Liver (tissue), 8 donors: ENCODE measurements at regions not wholly inside any gene's neighbourhood (a gene's known extent, or its start where the extent isn't known, plus 50 kb on each side); places are given as distances from the start of the nearest gene placed in this dataset.

ENCODE experiments used
- DNase-seq: peaks from one replicate; pipeline ENCODE4 v3.0.0-alpha.2; 2017; ENCODE audit warnings: low spot score
- H3K27ac ChIP-seq, 2 donors: one replicate each; pipeline ENCODE4 v1.7.0; 2013; ENCODE audit warnings: inconsistent platforms in 2 of 2, low read length in 2 of 2, control low read depth in 1 of 2, low read depth in 1 of 2, mild to moderate bottlenecking in 1 of 2
- H3K27me3 ChIP-seq, 4 donors: one replicate each; pipeline versions ENCODE4 v1.6.1 to v1.7.0; 2013; ENCODE audit warnings: low read length in 3 of 4, inconsistent platforms in 1 of 4, mild to moderate bottlenecking in 1 of 4, moderate library complexity in 1 of 4; ENCODE audit not compliant: control insufficient read depth in 4 of 4, insufficient read depth in 4 of 4
- H3K36me3 ChIP-seq, 4 donors: one replicate each; pipeline versions ENCODE4 v1.6.1 to v1.7.0; 2013; ENCODE audit warnings: low read length in 3 of 4, mild to moderate bottlenecking in 3 of 4, low read depth in 1 of 4, moderate library complexity in 1 of 4; ENCODE audit not compliant: control insufficient read depth in 4 of 4, insufficient read depth in 3 of 4
- H3K4me1 ChIP-seq, 4 donors: one replicate each; pipeline versions ENCODE4 v1.6.1 to v1.7.0; 2013; ENCODE audit warnings: low read length in 3 of 4, mild to moderate bottlenecking in 3 of 4, moderate library complexity in 1 of 4; ENCODE audit not compliant: control insufficient read depth in 4 of 4, insufficient read depth in 4 of 4
- H3K4me3 ChIP-seq, 3 donors: one replicate each; pipeline versions ENCODE4 v1.6.1 to v1.7.0; 2013; ENCODE audit warnings: low read length in 3 of 3, control low read depth in 1 of 3, low read depth in 1 of 3, mild to moderate bottlenecking in 1 of 3
- H3K9ac ChIP-seq, 2 donors: one replicate each; pipeline ENCODE4 v1.7.0; 2013; ENCODE audit warnings: low read length in 2 of 2, mild to moderate bottlenecking in 2 of 2, moderate library complexity in 2 of 2, control low read depth in 1 of 2, low read depth in 1 of 2
- H3K9me3 ChIP-seq, 4 donors: one replicate each; pipeline versions ENCODE4 v1.6.1 to v1.7.0; 2013; ENCODE audit warnings: low read length in 3 of 4; ENCODE audit not compliant: control insufficient read depth in 4 of 4
- CTCF ChIP-seq: fragments of 150-350 bp; IDR thresholded peaks from 2 replicates; pipeline ENCODE4 v1.5.1; 2017; ENCODE audit warnings: improper control_type of control experiment, low read depth, low read length; ENCODE audit not compliant: missing input control
- EGR1 ChIP-seq, 2 donors: IDR thresholded peaks; 2 replicates each; pipeline ENCODE4 v1.6.1; 2016 to 2018; ENCODE audit warnings: antibody characterized with exemption in 2 of 2, low read depth in 2 of 2
- FOXA1 ChIP-seq: IDR thresholded peaks from 2 replicates; pipeline ENCODE4 v1.6.1; 2016; ENCODE audit warnings: antibody characterized with exemption
- MAX ChIP-seq: IDR thresholded peaks from 2 replicates; pipeline ENCODE4 v1.6.1; 2016; ENCODE audit warnings: antibody characterized with exemption
- NR2F2 ChIP-seq: IDR thresholded peaks from 2 replicates; pipeline ENCODE4 v1.6.1; 2016; ENCODE audit warnings: antibody characterized with exemption
- RAD21 ChIP-seq, 2 donors: IDR thresholded peaks; 2 replicates each; pipeline ENCODE4 v1.6.1; 2016; ENCODE audit warnings: antibody characterized with exemption in 2 of 2, mild to moderate bottlenecking in 2 of 2
- REST ChIP-seq: IDR thresholded peaks from 2 replicates; pipeline ENCODE4 v1.6.1; 2016; ENCODE audit warnings: antibody characterized with exemption, mild to moderate bottlenecking
- TAF1 ChIP-seq: conservative IDR thresholded peaks from 2 replicates; pipeline ENCODE4 v1.6.1; 2016; ENCODE audit warnings: antibody characterized with exemption, mild to moderate bottlenecking
- WGBS: extraction: QIAGEN DNeasy Blood & Tissue Kit; methylation state at CpG from one replicate; pipeline ENCODE4 v1.1.7; 2013; 5-methylcytosine and 5-hydroxymethylcytosine counted together
- donor health status: healthy.
- donor health status: healthy.
- donor health status: healthy.
- donor health status: healthy.
- donor health status: healthy.

- TF ChIP-seq REST: no peak
- no peak for TF ChIP-seq NR2F2
- TF ChIP-seq FOXA1: no peak
Measured at GRCh38 chr4:42278709-42279324, 118.5 kb upstream of the SHISA3 start (continued).

- no peak overlapping the region for H3K9ac ChIP-seq
- no peak overlapping the region for H3K27ac ChIP-seq
- no peaks in the 10 kb centered on the region for H3K4me1 ChIP-seq
- no peaks in the 10 kb centered on the region for H3K9me3 ChIP-seq
- TF ChIP-seq RAD21 (IDR thresholded peaks at IDR 0.05): peak; percentile 35 to 71
- TF ChIP-seq CTCF: peak; percentile 55
- no peak for TF ChIP-seq FOXA1
- TF ChIP-seq TAF1: no peak
- DNase-seq: no peak
- H3K4me3 ChIP-seq: no peak overlapping the region
- no peaks in the 10 kb centered on the region for H3K36me3 ChIP-seq
- H3K27me3 ChIP-seq: no peaks in the 10 kb centered on the region
- WGBS: 56% methylated on average over 11 of the region's 11 CpGs
Measured at GRCh38 chr4:42280327-42281095, 116.8 kb upstream of the SHISA3 start.

- WGBS: 37% methylated on average over 9 of the region's 9 CpGs
- no peaks in the 10 kb centered on the region for H3K4me1 ChIP-seq
- H3K9me3 ChIP-seq: no peaks in the 10 kb centered on the region
- TF ChIP-seq NR2F2: no peak
- TF ChIP-seq MAX: no peak
- TF ChIP-seq TAF1: no peak
- no peak for TF ChIP-seq EGR1 (IDR thresholded peaks at IDR 0.05; ENCODE audit: low read depth in 2 of 2)
- no peaks in the 10 kb centered on the region for H3K36me3 ChIP-seq
- no peak overlapping the region for H3K9ac ChIP-seq
- H3K27me3 ChIP-seq: no peaks in the 10 kb centered on the region
- no peak for DNase-seq
- no peak overlapping the region for H3K27ac ChIP-seq
- H3K4me3 ChIP-seq: no peak overlapping the region
Measured at GRCh38 chr4:42281324-42282020, 115.8 kb upstream of the SHISA3 start.
